Upper lobe of left lung (tissue), 6 donors: ENCODE measurements at regions not wholly inside any gene's neighbourhood (a gene's known extent, or its start where the extent isn't known, plus 50 kb on each side); places are given as distances from the start of the nearest gene placed in this dataset.
A peak's percentile ranks its signal among the peaks of the same experiment; 100 is the strongest.

Experiments used
- ATAC-seq, 2 donors: fragments of 200-7000 bp; cut with Tn5 transposase; one replicate each; pipeline ENCODE4 v1.9.1; 2022; ENCODE audit warnings: mild to moderate bottlenecking in 2 of 2, moderate library complexity in 2 of 2; ENCODE audit not compliant: low FRiP score in 2 of 2
- DNase-seq, 2 donors: peaks; one replicate each; pipeline ENCODE4 v3.0.0-alpha.2; 2019 to 2020
- H3K27ac ChIP-seq, 4 donors: fragments of 200-600 bp; sonication (generic); one replicate each; pipeline ENCODE4 v1.5.1; 2016 to 2019
- H3K27me3 ChIP-seq, 4 donors: fragments of 200-600 bp; sonication (generic); one replicate each; pipeline ENCODE4 v1.5.1; 2017 to 2019
- H3K36me3 ChIP-seq, 4 donors: fragments of 200-600 bp; sonication (generic); one replicate each; pipeline ENCODE4 v1.5.1; 2016 to 2019
- H3K4me1 ChIP-seq, 4 donors: fragments of 200-600 bp; sonication (generic); one replicate each; pipeline ENCODE4 v1.5.1; 2018 to 2019
- H3K4me3 ChIP-seq, 4 donors: fragments of 200-600 bp; sonication (generic); one replicate each; pipeline ENCODE4 v1.5.1; 2017 to 2019; ENCODE audit warnings: mild to moderate bottlenecking in 2 of 4, moderate library complexity in 1 of 4
- H3K9me3 ChIP-seq, 4 donors: fragments of 200-600 bp; sonication (generic); one replicate each; pipeline ENCODE4 v1.5.1; 2018 to 2019
- CTCF ChIP-seq, 6 experiments: fragments of 450-650 bp in 4 of 6; fragments of 200-600 bp in 2 of 6; sonication (generic) in 2 of 6; IDR thresholded peaks; one replicate each; pipeline ENCODE4 v1.5.1; 2016 to 2019; ENCODE audit warnings: antibody characterized with exemption in 6 of 6
- EP300 ChIP-seq, 4 donors: sonication (generic); formaldehyde crosslinking; IDR thresholded peaks; one replicate each; pipeline ENCODE4 v1.5.1; 2017; ENCODE audit warnings: antibody characterized with exemption in 4 of 4, control low read depth in 2 of 4
- POLR2A ChIP-seq, 4 donors: fragments of 450-650 bp; IDR thresholded peaks; one replicate each; pipeline ENCODE4 v1.5.1; 2016 to 2017; ENCODE audit warnings: antibody characterized with exemption in 4 of 4, mild to moderate bottlenecking in 2 of 4
- POLR2AphosphoS5 ChIP-seq, 2 donors: sonication (generic); formaldehyde crosslinking; IDR thresholded peaks; one replicate each; pipeline ENCODE4 v1.5.1; 2017; ENCODE audit warnings: antibody characterized with exemption in 2 of 2
- WGBS, 2 donors: methylation state at CpG; one replicate each; pipeline ENCODE4 v1.1.5; 2017 to 2018; 5-methylcytosine and 5-hydroxymethylcytosine counted together
- donor health status: DM: no; HTN: no; CAD: no; lungs with moderate emphysema.
- donor health status: DM: no; HTN: yes; CAD: no; lungs with severe emphysema.

GRCh38 chr12:114302606-114303315, 103.2 kb downstream of the TBX5 start:
- Histone ChIP-seq H3K27me3 (no peaks in the 10 kb centered on the region), H3K36me3 (no peaks in the 10 kb centered on the region), H3K4me3 (no peak overlapping the region), H3K27ac (no peak overlapping the region), H3K4me1 (no peaks in the 10 kb centered on the region), H3K9me3 (peaks cover 0 to 6% (median 0%) of the 10 kb centered on the region in 4 donors)
- 56 to 58% methylated on average over 6 of the region's 6 CpGs for WGBS, 2 donors
- ATAC-seq (no peak), DNase-seq (no peak)
- no peak for TF ChIP-seq CTCF (IDR thresholded peaks at IDR 0.05)
- TF ChIP-seq POLR2A (IDR thresholded peaks at IDR 0.05): no peak
- no peak for TF ChIP-seq POLR2AphosphoS5 (IDR thresholded peaks at IDR 0.05)
- no peak for TF ChIP-seq EP300 (IDR thresholded peaks at IDR 0.05)

GRCh38 chr12:114302117-114302516, 103.8 kb downstream of the TBX5 start:
- 4 to 5% methylated on average over 8 of the region's 8 CpGs for WGBS, 2 donors
- peak in 1 of 2 donors; percentile 31 for ATAC-seq
- TF ChIP-seq POLR2A (IDR thresholded peaks at IDR 0.05): no peak
- no peak for TF ChIP-seq POLR2AphosphoS5 (IDR thresholded peaks at IDR 0.05)
- TF ChIP-seq EP300 (IDR thresholded peaks at IDR 0.05): no peak
- TF ChIP-seq CTCF (IDR thresholded peaks at IDR 0.05): no peak
- Histone ChIP-seq H3K36me3 (no peaks in the 10 kb centered on the region), H3K27ac (no peak overlapping the region), H3K4me1 (no peaks in the 10 kb centered on the region), H3K27me3 (no peaks in the 10 kb centered on the region), H3K4me3 (no peak overlapping the region), H3K9me3 (peaks cover 0 to 6% (median 0%) of the 10 kb centered on the region in 4 donors)
- peak in 1 of 2 donors; percentile 41 for DNase-seq

GRCh38 chr12:114294303-114294685, 111.7 kb downstream of the TBX5 start:
- Histone ChIP-seq H3K4me1 (no peaks in the 10 kb centered on the region), H3K27ac (no peak overlapping the region), H3K9me3 (peaks cover 0 to 12% (median 5%) of the 10 kb centered on the region in 4 donors), H3K36me3 (no peaks in the 10 kb centered on the region), H3K27me3 (no peaks in the 10 kb centered on the region), H3K4me3 (no peak overlapping the region)
- WGBS, 2 donors: 86 to 88% methylated on average over 3 of the region's 3 CpGs
- ATAC-seq (no peak), DNase-seq (no peak)
- TF ChIP-seq POLR2AphosphoS5 (IDR thresholded peaks at IDR 0.05): no peak
- TF ChIP-seq EP300 (IDR thresholded peaks at IDR 0.05): no peak
- no peak for TF ChIP-seq POLR2A (IDR thresholded peaks at IDR 0.05)
- TF ChIP-seq CTCF (IDR thresholded peaks at IDR 0.05): no peak

GRCh38 chr12:114293571-114294302, 112.2 kb downstream of the TBX5 start:
- Histone ChIP-seq H3K4me1 (no peaks in the 10 kb centered on the region), H3K36me3 (no peaks in the 10 kb centered on the region), H3K4me3 (no peak overlapping the region), H3K9me3 (peaks cover 0 to 12% (median 5%) of the 10 kb centered on the region in 4 donors), H3K27me3 (no peaks in the 10 kb centered on the region), H3K27ac (no peak overlapping the region)
- DNase-seq (no peak), ATAC-seq (no peak)
- TF ChIP-seq POLR2AphosphoS5 (IDR thresholded peaks at IDR 0.05) (no peak), POLR2A (IDR thresholded peaks at IDR 0.05) (no peak)
- WGBS, 2 donors: 83 to 86% methylated on average over 2 of the region's 2 CpGs

- Histone ChIP-seq H3K27me3 (no peaks in the 10 kb centered on the region), H3K4me1 (no peaks in the 10 kb centered on the region), H3K36me3 (no peaks in the 10 kb centered on the region), H3K4me3 (no peak overlapping the region), H3K27ac (no peak overlapping the region), H3K9me3 (peaks cover 0 to 12% (median 5%) of the 10 kb centered on the region in 4 donors)
- DNase-seq: no peak
- TF ChIP-seq POLR2AphosphoS5 (IDR thresholded peaks at IDR 0.05) (no peak), CTCF (IDR thresholded peaks at IDR 0.05) (no peak), POLR2A (IDR thresholded peaks at IDR 0.05) (no peak), EP300 (IDR thresholded peaks at IDR 0.05) (no peak)
- WGBS, 2 donors: 70 to 83% methylated on average over 3 of the region's 3 CpGs
- no peak for ATAC-seq
Observed at GRCh38 chr12:114293073-114293472, 112.9 kb downstream of the TBX5 start.
